IMR-90 (cell line): ENCODE measurements at regions not wholly inside any gene's neighbourhood (a gene's known extent, or its start where the extent isn't known, plus 50 kb on each side); places are given as distances from the start of the nearest gene placed in this dataset.

ENCODE experiments used
- CHD1 ChIP-seq: IDR thresholded peaks from 2 replicates; pipeline ENCODE4 v1.6.1; 2012; ENCODE audit warnings: low read depth, low read length, improper control_type of control experiment
- FOS ChIP-seq: fragments of 150-350 bp; IDR thresholded peaks from 2 replicates; pipeline ENCODE4 v1.6.1; 2016; ENCODE audit warnings: low read depth, low read length
- POLR2A ChIP-seq: IDR thresholded peaks from 2 replicates; pipeline ENCODE4 v1.6.1; 2012; ENCODE audit warnings: mild to moderate bottlenecking, low read depth, low read length
- RAD21 ChIP-seq: IDR thresholded peaks from 2 replicates; pipeline ENCODE4 v1.6.1; 2012; ENCODE audit warnings: low read length, improper control_type of control experiment
- SMC3 ChIP-seq: fragments of 150-350 bp; IDR thresholded peaks from 2 replicates; pipeline ENCODE4 v1.6.1; 2016; ENCODE audit warnings: low read depth, mild to moderate bottlenecking, antibody characterized with exemption, low read length, moderate library complexity
- TF ChIP-seq, protein P1 (sequence below): conservative IDR thresholded peaks from 2 replicates; pipeline ENCODE4 v1.5.1; 2012; ENCODE audit warnings: mild to moderate bottlenecking, low read depth, low read length, improper control_type of control experiment

DNA sequence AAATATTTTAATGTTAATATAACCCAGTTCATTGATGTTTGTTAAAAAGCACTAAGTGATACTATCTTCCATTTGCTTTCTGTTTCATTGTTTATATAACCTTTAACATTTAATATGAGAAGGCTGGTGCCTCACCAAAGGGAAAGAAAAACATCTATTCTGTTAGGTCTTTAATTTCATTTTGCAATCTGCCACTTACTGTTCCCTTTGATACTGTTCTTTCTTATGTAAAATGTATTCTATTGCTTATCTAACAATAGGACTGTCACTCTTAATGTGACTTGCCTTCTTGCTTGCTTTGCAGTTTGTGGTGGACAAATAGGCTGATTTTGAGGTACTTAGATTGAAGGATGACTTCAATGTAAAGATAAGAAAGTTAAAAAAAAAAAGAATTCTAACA is 1666.1 kb upstream of the DDX18 start:
- TF ChIP-seq, protein P1, sequence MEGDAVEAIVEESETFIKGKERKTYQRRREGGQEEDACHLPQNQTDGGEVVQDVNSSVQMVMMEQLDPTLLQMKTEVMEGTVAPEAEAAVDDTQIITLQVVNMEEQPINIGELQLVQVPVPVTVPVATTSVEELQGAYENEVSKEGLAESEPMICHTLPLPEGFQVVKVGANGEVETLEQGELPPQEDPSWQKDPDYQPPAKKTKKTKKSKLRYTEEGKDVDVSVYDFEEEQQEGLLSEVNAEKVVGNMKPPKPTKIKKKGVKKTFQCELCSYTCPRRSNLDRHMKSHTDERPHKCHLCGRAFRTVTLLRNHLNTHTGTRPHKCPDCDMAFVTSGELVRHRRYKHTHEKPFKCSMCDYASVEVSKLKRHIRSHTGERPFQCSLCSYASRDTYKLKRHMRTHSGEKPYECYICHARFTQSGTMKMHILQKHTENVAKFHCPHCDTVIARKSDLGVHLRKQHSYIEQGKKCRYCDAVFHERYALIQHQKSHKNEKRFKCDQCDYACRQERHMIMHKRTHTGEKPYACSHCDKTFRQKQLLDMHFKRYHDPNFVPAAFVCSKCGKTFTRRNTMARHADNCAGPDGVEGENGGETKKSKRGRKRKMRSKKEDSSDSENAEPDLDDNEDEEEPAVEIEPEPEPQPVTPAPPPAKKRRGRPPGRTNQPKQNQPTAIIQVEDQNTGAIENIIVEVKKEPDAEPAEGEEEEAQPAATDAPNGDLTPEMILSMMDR = no peak
- no peak for TF ChIP-seq POLR2A
- TF ChIP-seq CHD1 = no peak
- no peak for TF ChIP-seq FOS
- no peak for TF ChIP-seq RAD21
- no peak for TF ChIP-seq SMC3
